Liver (tissue), 3 donors: ENCODE measurements at regions not wholly inside any gene's neighbourhood (a gene's known extent, or its start where the extent isn't known, plus 50 kb on each side); places are given as distances from the start of the nearest gene placed in this dataset.

Experiments used
- EGR1 ChIP-seq, 2 donors: IDR thresholded peaks; 2 replicates each; pipeline ENCODE4 v1.6.1; 2016 to 2018; ENCODE audit warnings: antibody characterized with exemption in 2 of 2, low read depth in 2 of 2
- FOXA1 ChIP-seq: IDR thresholded peaks from 2 replicates; pipeline ENCODE4 v1.6.1; 2016; ENCODE audit warnings: antibody characterized with exemption
- FOXA2 ChIP-seq: IDR thresholded peaks from 2 replicates; pipeline ENCODE4 v1.6.1; 2016; ENCODE audit warnings: antibody characterized with exemption
- GABPA ChIP-seq, 2 donors: IDR thresholded peaks in 1 of 2; conservative IDR thresholded peaks in 1 of 2; 2 replicates each; pipeline ENCODE4 v1.6.1; 2016; ENCODE audit warnings: antibody characterized with exemption in 2 of 2, mild to moderate bottlenecking in 1 of 2, moderate library complexity in 1 of 2
- RAD21 ChIP-seq, 2 donors: IDR thresholded peaks; 2 replicates each; pipeline ENCODE4 v1.6.1; 2016; ENCODE audit warnings: antibody characterized with exemption in 2 of 2, mild to moderate bottlenecking in 2 of 2
- SP1 ChIP-seq: IDR thresholded peaks from 2 replicates; pipeline ENCODE4 v1.6.1; 2018; ENCODE audit warnings: antibody characterized with exemption, mild to moderate bottlenecking
- YY1 ChIP-seq: IDR thresholded peaks from 2 replicates; pipeline ENCODE4 v1.6.1; 2016; ENCODE audit warnings: antibody characterized with exemption, mild to moderate bottlenecking
- TF ChIP-seq, protein P1 (sequence below): fragments of 150-350 bp; IDR thresholded peaks from 2 replicates; pipeline ENCODE4 v1.5.1; 2017; ENCODE audit warnings: improper control_type of control experiment, low read depth, low read length; ENCODE audit not compliant: missing input control
- TF ChIP-seq, protein P2 (sequence below): IDR thresholded peaks from 2 replicates; pipeline ENCODE4 v1.6.1; 2016; ENCODE audit warnings: antibody characterized with exemption
- donor health status: healthy.
- donor health status: healthy.

DNA sequence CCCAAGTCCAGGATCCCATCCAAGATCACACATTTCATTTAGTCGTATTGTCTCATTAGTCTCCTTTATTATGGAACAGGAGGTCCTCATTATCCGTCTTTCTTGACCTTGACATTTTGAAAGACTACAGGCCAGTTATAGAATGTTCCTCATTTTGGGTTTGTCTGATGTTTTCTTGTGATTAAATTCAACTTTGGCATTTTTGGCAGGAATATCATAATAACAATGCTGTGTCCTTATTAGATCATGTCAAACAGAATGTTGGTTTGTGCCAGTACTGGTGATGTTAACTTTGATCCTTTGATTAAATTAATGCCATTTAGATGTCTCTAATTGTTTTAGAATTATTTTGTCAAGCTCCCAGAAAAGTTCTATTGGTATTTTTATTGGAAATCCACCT, 106.5 kb upstream of the FRY start:
- TF ChIP-seq, protein P1, sequence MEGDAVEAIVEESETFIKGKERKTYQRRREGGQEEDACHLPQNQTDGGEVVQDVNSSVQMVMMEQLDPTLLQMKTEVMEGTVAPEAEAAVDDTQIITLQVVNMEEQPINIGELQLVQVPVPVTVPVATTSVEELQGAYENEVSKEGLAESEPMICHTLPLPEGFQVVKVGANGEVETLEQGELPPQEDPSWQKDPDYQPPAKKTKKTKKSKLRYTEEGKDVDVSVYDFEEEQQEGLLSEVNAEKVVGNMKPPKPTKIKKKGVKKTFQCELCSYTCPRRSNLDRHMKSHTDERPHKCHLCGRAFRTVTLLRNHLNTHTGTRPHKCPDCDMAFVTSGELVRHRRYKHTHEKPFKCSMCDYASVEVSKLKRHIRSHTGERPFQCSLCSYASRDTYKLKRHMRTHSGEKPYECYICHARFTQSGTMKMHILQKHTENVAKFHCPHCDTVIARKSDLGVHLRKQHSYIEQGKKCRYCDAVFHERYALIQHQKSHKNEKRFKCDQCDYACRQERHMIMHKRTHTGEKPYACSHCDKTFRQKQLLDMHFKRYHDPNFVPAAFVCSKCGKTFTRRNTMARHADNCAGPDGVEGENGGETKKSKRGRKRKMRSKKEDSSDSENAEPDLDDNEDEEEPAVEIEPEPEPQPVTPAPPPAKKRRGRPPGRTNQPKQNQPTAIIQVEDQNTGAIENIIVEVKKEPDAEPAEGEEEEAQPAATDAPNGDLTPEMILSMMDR, result no peak
- TF ChIP-seq FOXA2, result no peak
- no peak for TF ChIP-seq YY1
- no peak for TF ChIP-seq RAD21 (IDR thresholded peaks at IDR 0.05)
- no peak for TF ChIP-seq SP1
- TF ChIP-seq, protein P2, sequence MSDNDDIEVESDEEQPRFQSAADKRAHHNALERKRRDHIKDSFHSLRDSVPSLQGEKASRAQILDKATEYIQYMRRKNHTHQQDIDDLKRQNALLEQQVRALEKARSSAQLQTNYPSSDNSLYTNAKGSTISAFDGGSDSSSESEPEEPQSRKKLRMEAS, result no peak
- no peak for TF ChIP-seq FOXA1
- TF ChIP-seq EGR1 (IDR thresholded peaks at IDR 0.05; ENCODE audit: low read depth in 2 of 2), result no peak
- no peak for TF ChIP-seq GABPA (IDR thresholded peaks at IDR 0.05 in 1 of 2, conservative IDR thresholded peaks at IDR 0.05 in 1 of 2)
